K562 (cell line): ENCODE measurements at regions not wholly inside any gene's neighbourhood (a gene's known extent, or its start where the extent isn't known, plus 50 kb on each side); places are given as distances from the start of the nearest gene placed in this dataset.

Source experiments
- ATAC-seq: fragments of 200-7000 bp; cut with Tn5 transposase; 3 replicates; pipeline ENCODE4 v1.9.1; 2020; ENCODE audit warnings: moderate library complexity
- BruUV-seq: library from RNA; stranded (reverse); fragments of 400-500 nt; replicated peaks from 2 replicates; lab custom pipeline; 2021; lab: Mats Ljungman, UMichigan
- CTCF ChIA-PET: fragments of 300-600 bp; formaldehyde crosslinking; extraction: SDS; loops from one replicate; lab custom pipeline; 2021; ENCODE audit warnings: low intra/inter-chr PET ratio; lab: Yijun Ruan, JAX
- POLR2A ChIA-PET: fragments of 300-600, 350-650 bp; sonication (Branson Sonifier 250); formaldehyde crosslinking; extraction: SDS; loops from one replicate; lab custom pipeline; 2021; ENCODE audit warnings: antibody characterized with exemption, inconsistent platforms; lab: Yijun Ruan, JAX
- DNase-seq, 4 experiments: peaks; one replicate each; pipeline versions ENCODE4 v3.0.0 to v3.0.0-alpha.2; 2011 to 2018; ENCODE audit warnings: low spot score in 3 of 4, mixed read lengths in 3 of 4; ENCODE audit errors: extremely low read depth in 1 of 4
- FAIRE-seq: peaks from 2 replicates; lab custom pipeline; 2011; peaks lifted over from hg19 to GRCh38; lab: Jason Lieb, UNC
- H2AFZ ChIP-seq: 2 replicates; pipeline ENCODE4 v1.6.0; 2011; ENCODE audit warnings: low read depth, low read length, control low read depth, inconsistent platforms
- H3K27ac ChIP-seq: fragments of 200-600 bp; 3 replicates; pipeline ENCODE4 v1.8.0; 2011; ENCODE audit warnings: low read depth, mild to moderate bottlenecking, control low read depth, inconsistent platforms, low read length, moderate library complexity, mixed read lengths; ENCODE audit errors: extremely low read depth
- H3K27me3 ChIP-seq, 2 experiments: fragments of 300-600 bp in 1 of 2; 2 replicates in 1 of 2; 3 replicates in 1 of 2; pipeline versions ENCODE4 v1.6.0 to v1.8.0; 2011; ENCODE audit warnings: inconsistent platforms in 2 of 2, low read length in 2 of 2, mild to moderate bottlenecking in 1 of 2, mixed read lengths in 1 of 2, moderate library complexity in 1 of 2; ENCODE audit not compliant: control insufficient read depth in 2 of 2, insufficient read depth in 2 of 2
- H3K36me3 ChIP-seq: fragments of 300-600 bp; 3 replicates; pipeline ENCODE4 v1.8.0; 2011; ENCODE audit warnings: mild to moderate bottlenecking, low read length, inconsistent platforms; ENCODE audit not compliant: control insufficient read depth, insufficient read depth
- H3K4me1 ChIP-seq, 2 experiments: fragments of 200-600 bp in 1 of 2; replicated peaks in 1 of 2; 2 replicates in 1 of 2; 3 replicates in 1 of 2; pipeline versions ENCODE4 v1.5.1 to v1.8.0; 2011; ENCODE audit warnings: inconsistent platforms in 2 of 2, low read length in 2 of 2, mild to moderate bottlenecking in 1 of 2, mixed read lengths in 1 of 2, moderate library complexity in 1 of 2; ENCODE audit not compliant: control insufficient read depth in 2 of 2, insufficient read depth in 2 of 2
- H3K4me2 ChIP-seq: 2 replicates; pipeline ENCODE4 v1.6.1; 2011; ENCODE audit warnings: low read length, control low read depth, inconsistent platforms, mixed read lengths; ENCODE audit not compliant: insufficient read depth
- H3K4me3 ChIP-seq: fragments of 200-600 bp; sonication (generic), shearing (Covaris generic); 2 replicates; pipeline ENCODE4 v1.5.1; 2016; ENCODE audit warnings: control low read depth, inconsistent platforms
- H3K79me2 ChIP-seq: fragments of 200-600 bp; 3 replicates; pipeline ENCODE4 v1.8.0; 2011; ENCODE audit warnings: low read length, inconsistent platforms; ENCODE audit not compliant: control insufficient read depth, insufficient read depth
- H3K9ac ChIP-seq, 2 experiments: 2 replicates each; pipeline versions ENCODE4 v1.6.0 to v1.6.1; 2011; ENCODE audit warnings: low read depth in 2 of 2, low read length in 2 of 2, control low read depth in 1 of 2, inconsistent platforms in 1 of 2, mild to moderate bottlenecking in 1 of 2, mixed read lengths in 1 of 2; ENCODE audit not compliant: insufficient read depth in 1 of 2
- H3K9me1 ChIP-seq: one replicate; pipeline ENCODE4 v1.6.0; 2011; ENCODE audit warnings: inconsistent platforms, mild to moderate bottlenecking, low read length, moderate library complexity; ENCODE audit not compliant: control insufficient read depth, insufficient read depth
- H3K9me3 ChIP-seq: replicated peaks from 2 replicates; pipeline ENCODE4 v1.5.1; 2011; ENCODE audit warnings: low read depth, low read length, inconsistent platforms; ENCODE audit not compliant: control insufficient read depth, insufficient read depth
- H4K20me1 ChIP-seq: replicated peaks from 2 replicates; pipeline ENCODE4 v1.6.1; 2011; ENCODE audit warnings: low read length, inconsistent platforms, mixed read lengths; ENCODE audit not compliant: control insufficient read depth, insufficient read depth
- CBX5 ChIP-seq: IDR thresholded peaks from 2 replicates; pipeline ENCODE4 v1.6.1; 2014; ENCODE audit warnings: low read depth, borderline replicate concordance
- CHCHD3 ChIP-seq: fragments of 250-450 bp; sonication (Bioruptor Pico); IDR thresholded peaks from 2 replicates; pipeline ENCODE4 v2.1.2; 2022; ENCODE audit warnings: mild to moderate bottlenecking
- EHMT2 ChIP-seq: fragments of 450-650 bp; IDR thresholded peaks from 2 replicates; pipeline ENCODE4 v1.6.1; 2018; ENCODE audit warnings: antibody characterized with exemption
- ELF4 ChIP-seq: fragments of 450-650 bp; formaldehyde crosslinking; IDR thresholded peaks from 2 replicates; pipeline ENCODE4 v1.4.0; 2022; ENCODE audit warnings: missing genetic modification characterization
- FOS ChIP-seq: IDR thresholded peaks from 3 replicates; pipeline ENCODE4 v1.6.1; 2011; ENCODE audit not compliant: insufficient read length; ENCODE audit errors: extremely low read depth
- GTF2A2 ChIP-seq: IDR thresholded peaks from 2 replicates; pipeline ENCODE4 v1.6.1; 2016; ENCODE audit warnings: mild to moderate bottlenecking, missing genetic modification characterization, missing compliant biosample characterization
- ILK ChIP-seq: fragments of 450-650 bp; IDR thresholded peaks from 2 replicates; pipeline ENCODE4 v1.6.1; 2016; ENCODE audit warnings: missing genetic modification characterization, low read depth, mild to moderate bottlenecking, missing compliant biosample characterization, moderate library complexity, borderline replicate concordance
- KLF1 ChIP-seq: fragments of 450-650 bp; IDR thresholded peaks from 2 replicates; pipeline ENCODE4 v1.6.1; 2016; ENCODE audit warnings: missing genetic modification characterization, missing compliant biosample characterization
- NR1H2 ChIP-seq: sonication (generic); formaldehyde crosslinking; IDR thresholded peaks from 2 replicates; pipeline ENCODE4 v1.4.0; 2020; ENCODE audit warnings: mild to moderate bottlenecking, missing genetic modification reagents
- PML ChIP-seq: IDR thresholded peaks from 2 replicates; pipeline ENCODE4 v1.6.1; 2012; ENCODE audit warnings: low read length, inconsistent platforms
- POLR2AphosphoS2 ChIP-seq: IDR thresholded peaks from 2 replicates; pipeline ENCODE4 v1.6.1; 2012; ENCODE audit warnings: low read length, improper control_type of control experiment
- SAFB ChIP-seq: fragments of 200-400 bp; formaldehyde crosslinking; IDR thresholded peaks from 2 replicates; pipeline ENCODE4 v1.6.1; 2017; ENCODE audit warnings: low read depth, low read length, borderline replicate concordance
- SLC30A9 ChIP-seq: fragments of 250-450 bp; sonication (Bioruptor Pico); IDR thresholded peaks from 2 replicates; pipeline ENCODE4 v1.8.0; 2022; ENCODE audit warnings: mild to moderate bottlenecking, moderate library complexity
- TAL1 ChIP-seq: fragments of 450-650 bp; IDR thresholded peaks from 2 replicates; pipeline ENCODE4 v1.6.1; 2016; ENCODE audit warnings: mild to moderate bottlenecking
- XRCC3 ChIP-seq: fragments of 450-650 bp; IDR thresholded peaks from 2 replicates; pipeline ENCODE4 v1.6.1; 2017; ENCODE audit warnings: mild to moderate bottlenecking, moderate library complexity
- ZNF3 ChIP-seq: fragments of 250-450 bp; sonication (Bioruptor Pico); IDR thresholded peaks from 2 replicates; pipeline ENCODE4 v1.5.0; 2021; ENCODE audit warnings: mild to moderate bottlenecking, moderate library complexity
- WGBS: fragments of 100-300 bp; shearing (Covaris generic); methylation state at CpG from one replicate; pipeline ENCODE4 v1.1.6; 2016; ENCODE audit warnings: low coverage, mixed read lengths; ENCODE audit not compliant: insufficient coverage; ENCODE audit errors: missing lambda C conversion rate; 5-methylcytosine and 5-hydroxymethylcytosine counted together
- in situ Hi-C: fragments of 300-500 bp; cut with MboI; formaldehyde crosslinking; loops from 4 replicates; pipeline ENCODE4 v1.15.0; 2018; ENCODE audit warnings: inconsistent platforms, mixed read lengths
- intact Hi-C: fragments of 100-400 bp; cut with micrococcal nuclease; formaldehyde crosslinking; loops from 2 replicates; pipeline ENCODE4 v1.14.2; 2022
- TF ChIP-seq, protein P1 (sequence below): fragments of 250-450 bp; sonication (Bioruptor Pico); IDR thresholded peaks from 2 replicates; pipeline ENCODE4 v1.4.0; 2020; ENCODE audit warnings: mild to moderate bottlenecking
- TF ChIP-seq, protein P2 (sequence below): fragments of 250-450 bp; sonication (Bioruptor Pico); IDR thresholded peaks from 2 replicates; pipeline ENCODE4 v1.8.0; 2021; ENCODE audit warnings: borderline replicate concordance, mild to moderate bottlenecking, moderate library complexity; ENCODE audit not compliant: poor library complexity, severe bottlenecking
- TF ChIP-seq, protein P3 (sequence below): fragments of 250-450 bp; sonication (Bioruptor Pico); IDR thresholded peaks from 2 replicates; pipeline ENCODE4 v1.5.0; 2020; ENCODE audit warnings: mild to moderate bottlenecking, borderline replicate concordance
- TF ChIP-seq, protein P4 (sequence below): sonication (generic); formaldehyde crosslinking; IDR thresholded peaks from 2 replicates; pipeline ENCODE4 v1.8.0; 2022; ENCODE audit warnings: missing genetic modification reagents, mild to moderate bottlenecking, borderline replicate concordance

DNA sequence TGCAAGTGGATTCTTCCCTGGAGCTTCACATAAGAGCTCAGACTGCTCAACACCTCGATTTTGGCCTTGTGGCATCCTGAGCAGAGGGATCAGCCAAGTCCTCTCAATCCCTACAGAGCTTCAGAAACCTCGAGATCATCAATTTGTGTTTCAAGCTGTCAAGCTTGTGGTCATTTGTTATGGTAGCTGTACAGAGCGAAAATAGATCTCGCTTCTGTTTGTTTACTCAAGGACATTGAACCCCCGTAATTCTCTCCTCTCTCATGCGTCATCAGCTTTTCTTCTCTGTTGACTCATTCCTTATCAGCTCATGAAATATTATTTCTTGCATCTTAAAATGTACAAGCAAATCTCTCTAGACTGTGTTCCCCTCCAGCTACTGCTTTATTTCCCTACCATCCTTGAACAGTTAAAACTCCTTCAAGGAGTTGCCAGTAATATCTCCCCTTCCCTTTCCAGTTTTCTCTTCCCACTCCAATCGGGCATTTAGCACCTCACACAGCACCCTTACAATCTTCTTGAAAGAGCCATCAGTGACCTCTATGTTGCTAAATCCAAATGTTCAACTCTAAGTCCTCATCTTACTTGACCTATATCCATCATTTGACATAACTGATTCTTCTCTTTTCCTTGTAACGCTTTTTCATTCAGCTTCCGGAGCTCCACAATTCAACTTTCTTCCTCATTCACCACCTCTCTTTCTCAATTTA is 106.2 kb upstream of the FAT1 start:
- Histone ChIP-seq H3K9me3 (no peaks in the 10 kb centered on the region), H3K79me2 (no peaks in the 10 kb centered on the region), H4K20me1 (no peaks in the 10 kb centered on the region), H3K36me3 (no peaks in the 10 kb centered on the region), H3K4me3 (no peak overlapping the region), H3K27me3 (no peaks in the 10 kb centered on the region), H3K4me2 (peak overlapping the region; percentile 65), H3K9me1 (no peaks in the 10 kb centered on the region), H3K27ac (peak overlapping the region; percentile 75), H3K4me1 (peaks cover 6 to 56% of the 10 kb centered on the region in 2 experiments; a peak in 4 of 5 replicates), H2AFZ (peak overlapping the region; percentile 53), H3K9ac (no peak overlapping the region)
- CTCF ChIA-PET, result no interaction called here
- DNase-seq (peak; percentile 44 to 69 (median 48)), FAIRE-seq (peak; percentile 94), ATAC-seq (peak; percentile 68)
- WGBS, result 9% methylated on average over 9 of the region's 9 CpGs
- no TSS peak for BruUV-seq
- intact Hi-C loops (no loop called here), in situ Hi-C loops (no loop called here)
- POLR2A ChIA-PET, result interaction anchor here (0.8 to 2.6 kb wide), 4 partner anchors 9 to 59 kb away, joined by 3 to 10 read pairs (median 4); no protein-coding TSS in a partner anchor
- TF ChIP-seq ELF4 (CRISPR knock-in tag), result no peak
- TF ChIP-seq KLF1 (tag), result no peak
- no peak for TF ChIP-seq NR1H2 (CRISPR knock-in tag)
- no peak for TF ChIP-seq GTF2A2
- TF ChIP-seq POLR2AphosphoS2, result no peak
- no peak for TF ChIP-seq ILK (tag)
- no peak for TF ChIP-seq PML
- no peak for TF ChIP-seq SAFB
- TF ChIP-seq, protein P1, sequence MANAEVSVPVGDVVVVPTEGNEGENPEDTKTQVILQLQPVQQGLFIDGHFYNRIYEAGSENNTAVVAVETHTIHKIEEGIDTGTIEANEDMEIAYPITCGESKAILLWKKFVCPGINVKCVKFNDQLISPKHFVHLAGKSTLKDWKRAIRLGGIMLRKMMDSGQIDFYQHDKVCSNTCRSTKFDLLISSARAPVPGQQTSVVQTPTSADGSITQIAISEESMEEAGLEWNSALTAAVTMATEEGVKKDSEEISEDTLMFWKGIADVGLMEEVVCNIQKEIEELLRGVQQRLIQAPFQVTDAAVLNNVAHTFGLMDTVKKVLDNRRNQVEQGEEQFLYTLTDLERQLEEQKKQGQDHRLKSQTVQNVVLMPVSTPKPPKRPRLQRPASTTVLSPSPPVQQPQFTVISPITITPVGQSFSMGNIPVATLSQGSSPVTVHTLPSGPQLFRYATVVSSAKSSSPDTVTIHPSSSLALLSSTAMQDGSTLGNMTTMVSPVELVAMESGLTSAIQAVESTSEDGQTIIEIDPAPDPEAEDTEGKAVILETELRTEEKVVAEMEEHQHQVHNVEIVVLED (CRISPR knock-in tag), result no peak
- no peak for TF ChIP-seq ZNF3 (CRISPR knock-in tag)
- peak; percentile 22 for TF ChIP-seq FOS
- TF ChIP-seq EHMT2, result no peak
- TF ChIP-seq SLC30A9 (CRISPR knock-in tag), result no peak
- TF ChIP-seq, protein P2, sequence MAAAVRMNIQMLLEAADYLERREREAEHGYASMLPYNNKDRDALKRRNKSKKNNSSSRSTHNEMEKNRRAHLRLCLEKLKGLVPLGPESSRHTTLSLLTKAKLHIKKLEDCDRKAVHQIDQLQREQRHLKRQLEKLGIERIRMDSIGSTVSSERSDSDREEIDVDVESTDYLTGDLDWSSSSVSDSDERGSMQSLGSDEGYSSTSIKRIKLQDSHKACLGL (CRISPR knock-in tag), result no peak
- TF ChIP-seq, protein P3, sequence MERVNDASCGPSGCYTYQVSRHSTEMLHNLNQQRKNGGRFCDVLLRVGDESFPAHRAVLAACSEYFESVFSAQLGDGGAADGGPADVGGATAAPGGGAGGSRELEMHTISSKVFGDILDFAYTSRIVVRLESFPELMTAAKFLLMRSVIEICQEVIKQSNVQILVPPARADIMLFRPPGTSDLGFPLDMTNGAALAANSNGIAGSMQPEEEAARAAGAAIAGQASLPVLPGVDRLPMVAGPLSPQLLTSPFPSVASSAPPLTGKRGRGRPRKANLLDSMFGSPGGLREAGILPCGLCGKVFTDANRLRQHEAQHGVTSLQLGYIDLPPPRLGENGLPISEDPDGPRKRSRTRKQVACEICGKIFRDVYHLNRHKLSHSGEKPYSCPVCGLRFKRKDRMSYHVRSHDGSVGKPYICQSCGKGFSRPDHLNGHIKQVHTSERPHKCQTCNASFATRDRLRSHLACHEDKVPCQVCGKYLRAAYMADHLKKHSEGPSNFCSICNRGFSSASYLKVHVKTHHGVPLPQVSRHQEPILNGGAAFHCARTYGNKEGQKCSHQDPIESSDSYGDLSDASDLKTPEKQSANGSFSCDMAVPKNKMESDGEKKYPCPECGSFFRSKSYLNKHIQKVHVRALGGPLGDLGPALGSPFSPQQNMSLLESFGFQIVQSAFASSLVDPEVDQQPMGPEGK (CRISPR knock-in tag), result no peak
- no peak for TF ChIP-seq CBX5
- no peak for TF ChIP-seq XRCC3
- TF ChIP-seq, protein P4, sequence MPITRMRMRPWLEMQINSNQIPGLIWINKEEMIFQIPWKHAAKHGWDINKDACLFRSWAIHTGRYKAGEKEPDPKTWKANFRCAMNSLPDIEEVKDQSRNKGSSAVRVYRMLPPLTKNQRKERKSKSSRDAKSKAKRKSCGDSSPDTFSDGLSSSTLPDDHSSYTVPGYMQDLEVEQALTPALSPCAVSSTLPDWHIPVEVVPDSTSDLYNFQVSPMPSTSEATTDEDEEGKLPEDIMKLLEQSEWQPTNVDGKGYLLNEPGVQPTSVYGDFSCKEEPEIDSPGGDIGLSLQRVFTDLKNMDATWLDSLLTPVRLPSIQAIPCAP (CRISPR knock-in tag), result no peak
- TF ChIP-seq CHCHD3 (CRISPR knock-in tag), result no peak
- TF ChIP-seq TAL1, result no peak
